AG10803 (cell line): ENCODE measurements at regions not wholly inside any gene's neighbourhood (a gene's known extent, or its start where the extent isn't known, plus 50 kb on each side); places are given as distances from the start of the nearest gene placed in this dataset.

Source experiments
- DNase-seq: peaks from one replicate; pipeline ENCODE4 v3.0.0; 2010; ENCODE audit warnings: low read depth
- H3K4me3 ChIP-seq: 2 replicates; pipeline ENCODE4 v1.5.1; 2011; ENCODE audit warnings: mild to moderate bottlenecking, low read length, control low read depth
- CTCF ChIP-seq: conservative IDR thresholded peaks from 2 replicates; pipeline ENCODE4 v1.5.1; 2011; ENCODE audit warnings: mild to moderate bottlenecking, low read length, control low read depth, inconsistent platforms

- no peak for TF ChIP-seq CTCF
- H3K4me3 ChIP-seq, result no peak overlapping the region
- DNase-seq, result peak; percentile 19
These were observed 297.0 kb upstream of the GULP1 start for GRCh38 chr2:187994464-187995331.

GRCh38 chr2:187995556-187995955 lies 296.1 kb upstream of the GULP1 start:
- DNase-seq, result no peak
- no peak for TF ChIP-seq CTCF
- H3K4me3 ChIP-seq, result no peak overlapping the region

- DNase-seq, result no peak
- H3K4me3 ChIP-seq, result no peak overlapping the region
- no peak for TF ChIP-seq CTCF
These were observed 295.0 kb upstream of the GULP1 start for GRCh38 chr2:187996630-187997029.

- no peak overlapping the region for H3K4me3 ChIP-seq
- no peak for TF ChIP-seq CTCF
- no peak for DNase-seq
These were observed 291.5 kb upstream of the GULP1 start for GRCh38 chr2:188000189-188000588.

GRCh38 chr2:188003800-188004199 lies 287.9 kb upstream of the GULP1 start:
- no peak for TF ChIP-seq CTCF
- DNase-seq, result no peak
- H3K4me3 ChIP-seq, result no peak overlapping the region

- no peak for DNase-seq
- no peak for TF ChIP-seq CTCF
- no peak overlapping the region for H3K4me3 ChIP-seq
These were observed 277.9 kb upstream of the GULP1 start for GRCh38 chr2:188013767-188014166.

GRCh38 chr2:188016917-188017316 lies 274.8 kb upstream of the GULP1 start:
- no peak for TF ChIP-seq CTCF
- no peak for DNase-seq
- no peak overlapping the region for H3K4me3 ChIP-seq
